DMS 273 treated with DMSO at 0.1 percent for 48 hours (cell line): ENCODE measurements at regions not wholly inside any gene's neighbourhood (a gene's known extent, or its start where the extent isn't known, plus 50 kb on each side); places are given as distances from the start of the nearest gene placed in this dataset.

ENCODE experiments used
- DNase-seq: peaks from one replicate; lab custom pipeline; 2025; lab: John Stamatoyannopoulos, UW

DNA sequence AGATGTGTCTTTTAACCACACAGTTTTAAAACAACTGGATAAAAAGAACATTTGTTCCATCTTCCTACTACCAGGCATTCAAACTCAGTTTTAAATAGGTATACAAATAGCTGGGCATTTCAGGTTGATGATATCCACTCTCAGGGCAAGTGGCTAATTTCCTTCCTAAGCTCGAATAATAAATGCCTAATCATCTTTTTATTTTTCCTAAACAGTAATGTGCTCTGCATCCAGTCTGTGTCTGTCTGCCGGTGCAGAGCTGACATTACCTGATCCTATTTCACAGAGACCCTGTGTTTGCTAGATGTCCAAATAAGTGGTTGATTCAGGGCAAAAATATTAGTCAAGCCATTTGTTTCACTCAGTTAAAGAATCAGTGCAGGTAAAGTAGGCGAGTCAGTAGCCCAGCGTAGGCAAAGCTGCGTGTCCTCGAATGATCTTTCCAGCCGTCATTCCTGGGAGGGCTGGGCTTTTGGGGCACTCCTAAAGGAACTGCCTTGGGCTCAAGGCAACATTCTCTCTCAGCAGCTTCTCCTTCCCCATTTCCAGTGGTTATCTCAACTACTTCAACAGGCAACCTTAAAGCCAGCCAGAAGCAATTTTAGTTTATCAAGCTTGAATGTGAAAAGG lies 74.2 kb upstream of the BMP2 start:
- DNase-seq = no peak

DNA sequence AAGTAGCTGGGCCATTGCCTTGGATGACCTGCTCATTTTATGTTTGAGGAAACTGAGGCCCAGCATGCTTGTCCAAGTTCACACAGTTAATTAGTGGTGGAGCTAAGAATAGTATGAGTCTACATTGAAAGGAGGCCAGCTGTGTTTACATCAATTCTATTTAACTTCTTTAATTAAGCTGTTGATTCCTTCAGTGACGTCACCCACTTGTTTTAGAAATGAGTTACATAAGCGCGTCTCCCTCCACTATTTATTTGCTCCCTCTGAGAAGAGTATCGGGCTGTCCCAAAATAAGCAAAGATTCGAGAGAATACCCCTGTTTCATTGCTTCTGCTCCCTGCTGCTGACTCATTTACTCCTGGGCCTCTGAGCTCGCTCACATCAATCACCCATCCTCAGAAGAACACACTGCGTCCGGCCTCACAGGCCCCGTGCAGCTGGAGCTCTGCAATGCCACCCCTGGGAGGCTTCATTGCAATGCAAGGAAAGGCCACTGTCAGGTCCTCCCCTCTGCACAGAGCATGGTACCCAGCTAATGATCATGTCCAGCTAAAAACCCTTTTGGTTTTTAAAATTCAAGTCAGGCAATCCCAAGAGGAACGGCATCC lies 74.8 kb upstream of the BMP2 start:
- DNase-seq = no peak

GRCh38 chr20:6691516-6691915 lies 76.0 kb upstream of the BMP2 start:
- DNase-seq = no peak

- DNase-seq = no peak
Measured at GRCh38 chr20:6689339-6689973, 78.0 kb upstream of the BMP2 start.

GRCh38 chr20:6686171-6686570 lies 81.3 kb upstream of the BMP2 start:
- no peak for DNase-seq

DNA sequence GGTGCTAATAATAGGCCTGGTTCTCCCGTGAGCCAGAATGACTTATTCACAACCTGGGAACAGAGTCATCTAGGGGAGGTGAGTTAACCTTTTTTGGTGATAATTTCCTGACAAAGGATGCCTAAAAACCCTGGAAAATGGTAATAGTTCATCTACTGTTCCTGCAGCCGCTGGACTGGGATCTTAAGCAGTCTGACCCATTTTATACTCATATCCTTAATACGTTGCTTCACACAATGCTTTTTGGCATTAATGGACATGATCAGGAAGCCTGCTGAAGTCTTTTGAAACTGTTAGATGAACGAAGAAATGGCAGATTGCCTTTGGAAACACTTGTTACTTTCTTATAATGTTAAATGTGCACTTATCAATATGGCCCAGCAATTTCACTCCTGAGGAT lies 81.9 kb upstream of the BMP2 start:
- DNase-seq = no peak

- no peak for DNase-seq
Measured at GRCh38 chr20:6685181-6685582, 82.3 kb upstream of the BMP2 start.

DNA sequence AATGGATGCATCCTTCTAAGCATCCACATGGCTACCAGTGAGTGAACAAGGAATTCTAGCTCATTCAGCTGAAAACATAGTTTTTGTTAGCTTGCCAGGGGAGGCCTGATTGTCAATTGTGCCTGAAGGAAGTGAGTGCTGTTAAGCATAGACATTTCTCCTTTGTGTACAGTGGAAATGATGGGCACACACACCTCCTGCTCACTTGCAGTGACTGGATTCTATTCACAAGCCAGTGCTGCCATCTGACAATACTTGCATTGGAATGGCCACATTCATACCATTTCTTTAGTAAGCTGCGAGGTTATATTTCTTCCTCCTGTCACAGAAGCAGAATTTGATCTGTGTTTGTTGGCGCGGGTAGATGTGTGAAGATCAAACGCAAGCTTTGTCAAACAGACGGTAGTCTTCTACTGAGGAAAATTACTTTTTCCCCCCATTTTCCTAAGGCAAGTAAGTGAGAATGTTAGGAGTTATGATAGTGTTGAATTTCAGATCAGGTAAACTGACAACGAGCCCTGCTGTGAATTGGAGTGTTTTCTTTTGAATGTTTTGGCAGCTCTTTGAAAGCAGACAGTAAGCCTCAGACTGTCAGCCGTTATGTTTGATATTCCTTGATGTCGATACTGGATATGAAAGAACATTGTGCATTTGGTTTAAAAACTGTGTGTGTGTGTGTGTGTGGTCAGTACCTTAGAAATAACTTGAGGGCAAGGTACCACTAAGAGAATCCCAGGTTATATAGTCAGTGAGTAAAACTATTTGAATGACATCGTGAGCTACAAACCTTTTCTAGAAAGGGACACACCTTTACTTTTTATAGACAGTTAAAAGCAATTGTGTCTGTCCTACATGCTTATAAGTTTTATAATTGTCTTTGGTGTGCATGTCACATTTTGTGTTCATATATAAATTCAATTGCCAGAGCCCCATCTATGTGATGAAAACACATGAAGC lies 84.2 kb upstream of the BMP2 start:
- no peak for DNase-seq

DNA sequence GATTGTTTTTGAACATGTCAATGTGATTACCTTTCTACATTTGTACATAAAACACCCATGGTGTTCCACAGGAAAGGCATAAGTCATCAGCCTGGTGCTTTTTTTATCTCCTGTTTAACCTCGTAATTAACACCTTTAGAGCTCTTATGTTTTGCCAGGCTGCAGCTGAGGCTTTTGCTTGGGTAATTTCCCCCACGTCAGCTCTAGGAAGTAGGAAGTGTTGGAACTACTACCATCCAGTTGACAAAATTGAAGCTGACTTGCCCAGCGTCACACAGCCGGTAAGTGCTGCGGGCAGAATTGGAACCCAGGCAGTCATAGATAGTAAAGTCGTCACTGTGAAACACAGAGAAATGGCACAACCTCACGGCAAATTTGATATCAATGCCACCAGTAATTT lies 86.6 kb upstream of the BMP2 start:
- DNase-seq = no peak

- DNase-seq = no peak
Measured at GRCh38 chr20:6680441-6680840, 87.0 kb upstream of the BMP2 start.

DNA sequence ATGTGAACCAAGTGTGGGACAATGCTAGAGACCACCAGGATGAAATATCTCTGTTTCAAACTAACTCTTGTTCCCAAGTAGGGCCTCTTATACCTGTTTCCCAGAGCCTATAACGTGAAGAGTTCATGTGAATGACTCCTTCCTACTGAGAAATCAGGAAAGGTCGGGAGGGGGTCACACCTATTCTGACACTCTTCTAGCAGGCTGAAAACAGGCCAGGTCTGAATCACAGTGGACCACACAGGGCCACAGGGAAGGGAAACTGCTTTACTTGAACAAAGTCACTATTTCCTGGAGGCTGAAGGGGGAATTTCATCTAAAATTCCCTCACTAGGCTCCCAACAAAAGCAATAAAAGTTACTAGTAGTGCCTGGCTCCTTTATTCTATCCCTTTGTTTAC lies 88.4 kb upstream of the BMP2 start:
- no peak for DNase-seq

DNA sequence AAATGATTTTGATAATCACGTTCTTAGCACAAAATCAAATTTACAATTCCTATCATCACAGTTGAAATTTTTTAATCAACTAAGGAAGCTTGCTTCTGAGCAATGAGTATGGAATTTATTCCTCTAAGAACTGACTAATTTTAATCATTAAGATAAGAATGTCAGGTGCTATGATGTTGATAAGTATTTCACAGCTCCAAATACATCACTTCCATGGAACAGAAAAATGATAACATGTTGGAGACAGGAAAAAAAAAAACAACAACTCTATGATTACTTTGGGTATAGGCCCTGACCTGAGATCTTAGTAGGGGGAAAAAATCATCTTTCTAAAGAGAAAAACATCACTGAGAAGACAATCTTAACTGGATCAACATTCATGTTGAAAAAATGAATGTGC lies 89.4 kb upstream of the BMP2 start:
- DNase-seq = no peak

GRCh38 chr20:6674831-6675230 lies 92.7 kb upstream of the BMP2 start:
- DNase-seq = no peak

GRCh38 chr20:6673071-6673470 lies 94.4 kb upstream of the BMP2 start:
- no peak for DNase-seq

- DNase-seq = no peak
Measured at GRCh38 chr20:6671829-6672228, 95.7 kb upstream of the BMP2 start.

DNA sequence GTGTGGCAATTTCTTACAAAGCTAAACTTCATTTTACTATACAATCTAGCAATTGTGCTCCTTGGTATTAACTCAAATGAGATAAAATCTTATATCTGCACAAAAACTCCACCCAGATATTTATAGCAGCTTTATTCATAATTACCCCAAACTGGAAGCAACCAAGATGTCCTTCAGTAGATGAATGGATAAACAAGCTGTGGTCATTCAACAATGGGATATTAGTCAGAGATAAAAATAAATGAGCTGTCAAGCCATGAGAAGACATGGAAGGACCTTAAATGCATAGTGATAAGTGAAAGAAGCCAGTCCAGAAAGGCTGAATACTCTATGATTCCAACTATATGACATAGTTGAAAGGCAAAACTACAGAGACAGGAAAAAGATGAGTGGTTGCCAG lies 98.9 kb upstream of the BMP2 start:
- DNase-seq = no peak

GRCh38 chr20:6665621-6666355 lies 101.7 kb upstream of the BMP2 start:
- no peak for DNase-seq

GRCh38 chr20:6665161-6665560 lies 102.3 kb upstream of the BMP2 start:
- DNase-seq = no peak

DNA sequence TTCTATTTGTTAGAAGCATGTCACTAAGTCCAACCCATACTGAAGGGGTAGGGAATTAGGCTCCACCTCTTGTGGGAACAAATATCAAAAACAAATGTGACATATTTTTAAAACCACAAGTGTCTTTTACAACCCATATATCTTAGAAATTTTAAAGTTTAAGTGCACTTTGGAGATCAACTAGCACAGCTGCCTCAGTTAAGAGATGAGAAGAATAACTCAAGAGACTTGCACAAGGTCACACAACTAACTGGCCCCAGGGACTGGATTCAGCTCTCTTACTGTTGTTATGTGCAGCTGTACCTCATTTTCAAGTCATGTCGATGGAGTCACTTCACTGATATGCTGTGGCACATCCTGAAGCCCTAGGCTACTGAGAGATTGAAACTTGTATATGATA lies 102.9 kb upstream of the BMP2 start:
- DNase-seq = no peak

DNA sequence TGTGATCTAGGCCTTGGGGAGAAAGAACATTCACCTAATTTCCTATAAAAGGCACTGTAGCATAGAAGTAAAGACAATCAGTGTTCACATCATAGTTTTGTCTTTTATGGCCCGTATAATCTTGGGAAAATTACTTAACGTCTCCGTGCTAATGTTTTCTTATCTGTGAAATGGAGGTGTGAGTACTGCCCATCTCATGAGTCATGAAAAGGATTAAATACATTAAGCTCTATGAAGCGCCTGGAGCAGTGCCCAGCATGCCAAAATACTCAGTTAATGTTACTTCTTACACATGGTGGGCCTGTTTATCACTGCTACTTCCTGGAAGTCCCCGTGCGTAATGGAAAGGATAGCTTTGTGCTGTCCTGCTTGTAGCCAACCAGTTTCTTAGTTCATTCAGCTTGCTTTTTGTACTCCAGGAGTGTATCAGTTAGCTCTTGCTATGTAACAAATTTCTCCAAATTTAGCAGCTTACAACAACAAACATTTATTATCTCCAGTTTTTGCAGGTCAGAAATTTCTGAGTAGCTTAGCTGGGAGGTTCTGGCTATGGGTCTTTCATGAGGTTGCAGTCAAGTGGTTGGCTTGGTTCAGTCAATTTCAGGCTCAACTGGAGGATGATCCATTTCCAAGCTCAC lies 103.6 kb upstream of the BMP2 start:
- DNase-seq = no peak

GRCh38 chr20:6663104-6663503 lies 104.4 kb upstream of the BMP2 start:
- no peak for DNase-seq

GRCh38 chr20:6662309-6662708 lies 105.2 kb upstream of the BMP2 start:
- no peak for DNase-seq
